Thyroid gland (tissue), 4 donors: ENCODE measurements at regions not wholly inside any gene's neighbourhood (a gene's known extent, or its start where the extent isn't known, plus 50 kb on each side); places are given as distances from the start of the nearest gene placed in this dataset.

Source experiments
- DNase-seq, 2 donors: peaks; one replicate each; pipeline ENCODE4 v3.0.0-alpha.2; 2019
- H3K27ac ChIP-seq, 3 donors: fragments of 200-600 bp; sonication (generic); 1 replicate in 2 of 3; 2 replicates in 1 of 3; pipeline ENCODE4 v1.5.1; 2016 to 2019; ENCODE audit warnings: mild to moderate bottlenecking in 1 of 3, moderate library complexity in 1 of 3
- H3K27me3 ChIP-seq: fragments of 200-600 bp; sonication (generic); one replicate; pipeline ENCODE4 v1.5.1; 2019
- H3K36me3 ChIP-seq, 2 donors: fragments of 200-600 bp; sonication (generic); one replicate each; pipeline ENCODE4 v1.5.1; 2016 to 2019
- H3K4me1 ChIP-seq, 2 donors: fragments of 200-600 bp; sonication (generic); one replicate each; pipeline ENCODE4 v1.5.1; 2017 to 2019
- H3K4me3 ChIP-seq, 3 donors: fragments of 200-600 bp; sonication (generic); replicated peaks in 1 of 3; 1 replicate in 2 of 3; 2 replicates in 1 of 3; pipeline ENCODE4 v1.5.1; 2016; ENCODE audit warnings: mild to moderate bottlenecking in 1 of 3
- H3K9me3 ChIP-seq: fragments of 200-600 bp; sonication (generic); one replicate; pipeline ENCODE4 v1.5.1; 2017
- POLR2A ChIP-seq, 2 donors: fragments of 450-650 bp; IDR thresholded peaks; one replicate each; pipeline ENCODE4 v1.6.1; 2017; ENCODE audit warnings: antibody characterized with exemption in 2 of 2, mild to moderate bottlenecking in 2 of 2, moderate library complexity in 1 of 2
- WGBS, 2 donors: methylation state at CpG; one replicate each; pipeline ENCODE4 v1.1.5; 2017; 5-methylcytosine and 5-hydroxymethylcytosine counted together
- intact Hi-C: fragments of 100-400 bp; cut with DNase I; formaldehyde crosslinking; loops from one replicate; pipeline ENCODE4 v1.15.1; 2023
- TF ChIP-seq, protein P1 (sequence below), 6 experiments: fragments of 200-600 bp in 3 of 6; fragments of 450-650 bp in 3 of 6; sonication (generic) in 3 of 6; IDR thresholded peaks; one replicate each; pipeline ENCODE4 v1.5.1; 2016 to 2019; ENCODE audit warnings: antibody characterized with exemption in 6 of 6, mild to moderate bottlenecking in 2 of 6, inconsistent platforms in 1 of 6, moderate library complexity in 1 of 6

DNA sequence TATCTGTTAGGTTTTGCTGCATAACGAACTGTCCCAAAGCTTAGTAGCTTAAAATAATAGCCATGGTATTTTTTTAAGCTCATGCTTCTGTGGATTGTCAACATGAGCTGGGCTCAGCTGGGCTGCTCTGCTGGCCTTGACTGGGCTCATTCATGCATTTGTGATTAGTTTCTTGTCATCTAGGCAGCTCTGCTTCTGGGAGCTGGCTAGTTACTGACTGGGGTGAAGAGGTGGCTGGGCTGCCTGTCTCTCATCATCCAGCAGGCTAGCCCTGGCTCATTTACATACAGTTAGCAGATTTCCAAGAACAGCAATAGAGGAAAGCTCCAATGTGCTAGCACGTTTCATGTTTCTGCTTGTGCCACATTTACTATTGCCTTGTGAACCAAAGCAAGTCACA lies 165.1 kb upstream of the PCSK2 start:
- intact Hi-C loops: no loop called here

DNA sequence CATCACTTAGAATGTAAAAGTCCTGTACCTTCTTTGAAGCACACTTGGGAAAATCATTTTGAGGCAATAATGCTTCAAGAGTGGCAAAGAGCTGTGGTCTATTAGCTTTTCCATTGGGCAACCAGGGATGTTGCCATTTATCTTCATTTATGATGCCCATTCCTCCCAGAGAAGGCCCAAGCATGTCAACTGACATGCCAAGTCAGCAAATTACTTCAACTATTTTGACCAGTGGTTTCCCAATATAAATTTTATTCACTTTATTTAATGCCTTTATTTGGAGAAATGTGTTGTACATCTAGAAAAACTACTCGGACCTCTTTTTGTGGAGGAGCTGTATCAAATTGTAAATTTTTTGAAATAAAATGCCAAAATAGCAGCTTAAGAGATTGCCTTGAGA lies 164.1 kb upstream of the PCSK2 start:
- no peaks in the 10 kb centered on the region for H3K36me3 ChIP-seq
- TF ChIP-seq, protein P1, sequence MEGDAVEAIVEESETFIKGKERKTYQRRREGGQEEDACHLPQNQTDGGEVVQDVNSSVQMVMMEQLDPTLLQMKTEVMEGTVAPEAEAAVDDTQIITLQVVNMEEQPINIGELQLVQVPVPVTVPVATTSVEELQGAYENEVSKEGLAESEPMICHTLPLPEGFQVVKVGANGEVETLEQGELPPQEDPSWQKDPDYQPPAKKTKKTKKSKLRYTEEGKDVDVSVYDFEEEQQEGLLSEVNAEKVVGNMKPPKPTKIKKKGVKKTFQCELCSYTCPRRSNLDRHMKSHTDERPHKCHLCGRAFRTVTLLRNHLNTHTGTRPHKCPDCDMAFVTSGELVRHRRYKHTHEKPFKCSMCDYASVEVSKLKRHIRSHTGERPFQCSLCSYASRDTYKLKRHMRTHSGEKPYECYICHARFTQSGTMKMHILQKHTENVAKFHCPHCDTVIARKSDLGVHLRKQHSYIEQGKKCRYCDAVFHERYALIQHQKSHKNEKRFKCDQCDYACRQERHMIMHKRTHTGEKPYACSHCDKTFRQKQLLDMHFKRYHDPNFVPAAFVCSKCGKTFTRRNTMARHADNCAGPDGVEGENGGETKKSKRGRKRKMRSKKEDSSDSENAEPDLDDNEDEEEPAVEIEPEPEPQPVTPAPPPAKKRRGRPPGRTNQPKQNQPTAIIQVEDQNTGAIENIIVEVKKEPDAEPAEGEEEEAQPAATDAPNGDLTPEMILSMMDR (IDR thresholded peaks at IDR 0.05): no peak
- TF ChIP-seq POLR2A (IDR thresholded peaks at IDR 0.05): no peak
- intact Hi-C loops: no loop called here
- 83 to 88% methylated on average over 1 of the region's 1 CpG for WGBS, 2 donors
- no peaks in the 10 kb centered on the region for H3K27me3 ChIP-seq
- H3K9me3 ChIP-seq: no peaks in the 10 kb centered on the region
- no peak overlapping the region for H3K27ac ChIP-seq
- H3K4me3 ChIP-seq: no peak overlapping the region
- H3K4me1 ChIP-seq: peaks cover 8 to 11% of the 10 kb centered on the region in 2 donors
- no peak for DNase-seq

More for the DNA sequence above, 165.1 kb upstream of the PCSK2 start:
- TF ChIP-seq POLR2A (IDR thresholded peaks at IDR 0.05): no peak
- TF ChIP-seq, protein P1 (IDR thresholded peaks at IDR 0.05): no peak
- no peak overlapping the region for H3K4me3 ChIP-seq
- H3K36me3 ChIP-seq: no peaks in the 10 kb centered on the region
- H3K27me3 ChIP-seq: no peaks in the 10 kb centered on the region
- H3K9me3 ChIP-seq: no peaks in the 10 kb centered on the region
- H3K4me1 ChIP-seq: peaks cover 8 to 11% of the 10 kb centered on the region in 2 donors
- WGBS, 2 donors: 70 to 72% methylated on average over 2 of the region's 2 CpGs
- no peak for DNase-seq
- no peak overlapping the region for H3K27ac ChIP-seq

DNA sequence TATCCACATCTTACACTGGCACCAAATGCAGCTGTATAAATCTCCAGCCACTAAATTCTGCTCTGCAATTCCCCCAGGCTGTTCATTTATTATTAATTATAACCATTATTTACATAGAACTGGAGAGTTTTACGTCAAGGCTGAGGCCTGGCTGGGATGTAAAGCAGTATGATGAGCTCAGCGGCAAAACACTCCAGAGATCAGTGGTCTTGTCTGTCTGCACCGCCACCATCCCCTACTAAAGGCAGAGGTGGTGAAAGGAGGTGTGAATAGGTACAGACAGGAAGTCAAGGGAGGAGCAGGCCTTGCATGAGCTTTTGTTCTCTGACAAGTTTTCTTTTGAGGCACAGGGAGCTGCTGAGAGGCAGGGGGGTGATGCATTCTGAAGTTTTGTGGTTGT lies 159.9 kb upstream of the PCSK2 start:
- TF ChIP-seq POLR2A (IDR thresholded peaks at IDR 0.05): no peak
- TF ChIP-seq, protein P1 (IDR thresholded peaks at IDR 0.05): no peak
- DNase-seq: no peak
- H3K4me3 ChIP-seq: no peak overlapping the region
- H3K36me3 ChIP-seq: no peaks in the 10 kb centered on the region
- no peaks in the 10 kb centered on the region for H3K27me3 ChIP-seq
- no peak overlapping the region for H3K27ac ChIP-seq
- H3K9me3 ChIP-seq: no peaks in the 10 kb centered on the region
- WGBS, 2 donors: 57 to 61% methylated on average over 3 of the region's 3 CpGs
- intact Hi-C loops: no loop called here
- H3K4me1 ChIP-seq: no peaks in the 10 kb centered on the region

DNA sequence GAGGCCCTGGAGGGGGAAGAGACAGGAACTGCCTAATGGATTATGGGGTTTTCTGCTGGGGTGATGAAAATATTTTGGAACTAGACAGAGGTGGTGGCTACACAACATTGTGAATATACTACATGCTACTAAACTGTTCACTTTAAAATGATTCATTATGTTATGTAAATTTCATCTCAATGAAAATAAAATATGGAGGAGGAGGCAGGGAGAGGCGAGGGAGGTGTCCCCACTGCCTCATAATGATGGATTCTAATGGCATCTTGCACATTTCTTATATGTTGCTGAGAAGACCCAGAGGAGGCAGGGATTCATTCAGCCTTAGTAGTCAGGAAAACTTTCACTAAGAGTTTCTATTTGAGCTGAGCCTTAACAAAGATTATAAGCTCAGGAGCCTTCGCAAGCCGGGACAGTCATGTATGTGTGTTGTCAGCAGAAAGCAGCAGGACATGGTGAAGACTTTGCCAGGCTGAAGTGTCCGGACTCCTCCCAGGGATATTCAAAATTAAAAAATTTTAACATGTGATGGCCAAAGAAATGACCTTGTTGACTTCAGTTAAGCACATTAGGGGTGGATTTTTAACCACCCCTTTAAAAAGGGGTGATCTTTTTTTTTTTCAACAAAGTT lies 158.6 kb upstream of the PCSK2 start:
- WGBS, 2 donors: 88 to 90% methylated on average over 4 of the region's 4 CpGs
- Histone ChIP-seq H3K27me3 (no peaks in the 10 kb centered on the region), H3K9me3 (no peaks in the 10 kb centered on the region), H3K36me3 (no peaks in the 10 kb centered on the region), H3K27ac (no peak overlapping the region), H3K4me1 (no peaks in the 10 kb centered on the region), H3K4me3 (no peak overlapping the region)
- TF ChIP-seq, protein P1 (IDR thresholded peaks at IDR 0.05): no peak
- intact Hi-C loops: no loop called here
- DNase-seq: no peak

DNA sequence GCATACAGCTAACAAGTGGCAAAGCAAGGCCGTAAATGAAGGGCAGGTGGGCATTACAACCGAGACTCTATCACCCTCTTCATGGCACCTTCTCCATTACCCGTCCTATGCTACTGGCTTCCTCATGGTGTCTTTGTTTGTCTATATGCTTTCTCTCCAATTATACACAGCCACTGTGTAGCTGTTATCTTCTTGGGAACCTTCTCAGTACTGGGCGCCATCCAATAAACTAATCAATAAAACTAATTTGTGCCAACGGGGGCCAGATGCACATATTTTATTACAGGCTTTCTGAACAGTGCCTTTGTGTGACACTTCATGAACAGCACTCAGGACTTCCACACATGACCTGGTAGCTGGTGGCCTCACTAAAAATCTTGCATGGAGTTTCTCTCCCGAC lies 149.8 kb upstream of the PCSK2 start:
- H3K9me3 ChIP-seq: no peaks in the 10 kb centered on the region
- WGBS, 2 donors: 91 to 92% methylated on average over 6 of the region's 6 CpGs
- no peaks in the 10 kb centered on the region for H3K36me3 ChIP-seq
- TF ChIP-seq POLR2A (IDR thresholded peaks at IDR 0.05): no peak
- TF ChIP-seq, protein P1 (IDR thresholded peaks at IDR 0.05): no peak
- no peak overlapping the region for H3K4me3 ChIP-seq
- no peaks in the 10 kb centered on the region for H3K27me3 ChIP-seq
- no peak overlapping the region for H3K27ac ChIP-seq
- DNase-seq: no peak
- intact Hi-C loops: no loop called here
- H3K4me1 ChIP-seq: no peaks in the 10 kb centered on the region
